HFFc6 (cell line): ENCODE measurements at regions not wholly inside any gene's neighbourhood (a gene's known extent, or its start where the extent isn't known, plus 50 kb on each side); places are given as distances from the start of the nearest gene placed in this dataset.

ENCODE experiments used
- DNase-seq: peaks from one replicate; pipeline ENCODE4 v3.0.0-alpha.2; 2018
- H3K27ac Mint-ChIP-seq: 2 replicates; pipeline ENCODE4 v1.8.0; 2020; ENCODE audit warnings: mild to moderate bottlenecking, mixed read lengths
- H3K27me3 Mint-ChIP-seq: 2 replicates; pipeline ENCODE4 v1.8.0; 2021; ENCODE audit warnings: mild to moderate bottlenecking, moderate library complexity, mixed read lengths; ENCODE audit not compliant: insufficient read depth
- H3K36me3 Mint-ChIP-seq: 2 replicates; pipeline ENCODE4 v1.8.0; 2021; ENCODE audit warnings: low read depth, mixed read lengths
- H3K4me1 Mint-ChIP-seq: 2 replicates; pipeline ENCODE4 v1.8.0; 2020; ENCODE audit warnings: low read depth, mixed read lengths
- H3K4me3 Mint-ChIP-seq: 2 replicates; pipeline ENCODE4 v1.8.0; 2020; ENCODE audit warnings: mild to moderate bottlenecking, moderate library complexity, mixed read lengths
- H3K9me3 Mint-ChIP-seq: 2 replicates; pipeline ENCODE4 v1.8.0; 2020; ENCODE audit warnings: mild to moderate bottlenecking, mixed read lengths
- TF ChIP-seq, protein P1 (sequence below): fragments of 200-600 bp; sonication (generic); IDR thresholded peaks from 2 replicates; pipeline ENCODE4 v1.5.0; 2021; ENCODE audit warnings: antibody characterized with exemption, mild to moderate bottlenecking

DNA sequence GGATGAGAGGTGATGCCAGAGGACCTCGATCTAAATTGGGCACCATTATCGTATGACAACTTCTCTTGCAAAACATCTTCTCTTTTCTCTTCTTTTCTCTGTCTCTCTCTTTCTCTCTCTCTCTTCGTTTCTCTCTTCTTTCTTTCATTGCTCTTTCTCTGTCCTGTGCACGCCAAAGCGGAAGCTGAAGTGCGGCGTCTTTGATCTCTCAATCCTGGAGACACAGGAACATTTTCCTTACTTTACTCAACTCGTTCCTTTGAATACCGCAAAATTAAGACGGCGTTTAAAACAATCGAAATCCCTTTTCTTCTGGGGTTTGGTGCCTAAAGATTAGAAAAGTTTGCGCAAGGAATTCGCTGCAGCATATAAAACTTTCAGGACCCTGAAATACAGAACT, 176.6 kb downstream of the KDM5D start:
- peak overlapping the region; percentile 96 for H3K4me3 Mint-ChIP-seq
- no peak for DNase-seq

DNA sequence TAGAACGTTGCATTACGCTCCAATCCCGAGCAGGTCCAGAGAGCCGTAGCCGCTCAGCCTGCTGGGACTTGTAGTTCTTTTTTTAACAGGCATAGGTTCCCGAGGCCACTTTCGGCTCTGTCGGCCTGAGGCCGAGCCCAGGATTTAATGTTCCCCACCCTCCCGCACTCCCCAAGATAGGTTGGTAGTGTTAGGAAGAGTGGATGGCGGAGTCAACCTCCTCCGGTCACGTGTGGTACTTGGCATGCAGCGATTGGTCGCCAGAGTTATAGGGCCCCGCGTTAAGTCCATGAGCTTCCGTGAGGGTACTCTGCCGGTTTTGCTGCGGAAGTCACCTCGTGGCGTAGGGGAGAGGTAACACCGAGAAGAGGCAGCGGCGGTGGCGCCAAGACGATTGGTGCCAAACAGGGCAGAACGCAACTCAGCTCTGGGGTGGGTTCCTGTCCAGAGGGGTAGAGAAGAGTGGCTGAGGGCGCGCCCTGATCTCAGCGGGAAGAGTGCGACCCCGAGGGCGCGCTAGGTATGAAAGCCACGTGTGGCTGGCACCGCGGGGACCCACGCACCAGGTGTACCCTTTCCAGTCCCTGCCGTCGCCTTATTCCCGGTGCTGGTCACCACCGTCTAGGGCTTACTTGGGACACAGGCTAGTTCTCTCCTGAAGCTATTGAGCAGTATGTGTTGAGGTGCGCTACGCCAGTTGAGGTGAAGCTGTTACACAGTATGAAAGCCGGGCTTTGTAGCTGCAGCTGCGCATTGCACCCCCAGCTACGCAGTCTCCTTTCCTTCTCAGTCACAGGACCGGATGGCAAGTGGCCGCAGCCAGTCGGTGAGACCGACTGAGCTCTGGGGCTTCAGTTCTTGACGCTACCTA, 177.2 kb downstream of the KDM5D start:
- Mint-ChIP-seq H3K36me3 (peaks cover 6% of the 10 kb centered on the region; the same call in 1 of the 2 replicates), H3K9me3 (no peaks in the 10 kb centered on the region), H3K4me1 (peaks cover 34% of the 10 kb centered on the region), H3K4me3 (peak overlapping the region; percentile 96), H3K27ac (peak overlapping the region; percentile 98), H3K27me3 (no peaks in the 10 kb centered on the region)
- TF ChIP-seq, protein P1, sequence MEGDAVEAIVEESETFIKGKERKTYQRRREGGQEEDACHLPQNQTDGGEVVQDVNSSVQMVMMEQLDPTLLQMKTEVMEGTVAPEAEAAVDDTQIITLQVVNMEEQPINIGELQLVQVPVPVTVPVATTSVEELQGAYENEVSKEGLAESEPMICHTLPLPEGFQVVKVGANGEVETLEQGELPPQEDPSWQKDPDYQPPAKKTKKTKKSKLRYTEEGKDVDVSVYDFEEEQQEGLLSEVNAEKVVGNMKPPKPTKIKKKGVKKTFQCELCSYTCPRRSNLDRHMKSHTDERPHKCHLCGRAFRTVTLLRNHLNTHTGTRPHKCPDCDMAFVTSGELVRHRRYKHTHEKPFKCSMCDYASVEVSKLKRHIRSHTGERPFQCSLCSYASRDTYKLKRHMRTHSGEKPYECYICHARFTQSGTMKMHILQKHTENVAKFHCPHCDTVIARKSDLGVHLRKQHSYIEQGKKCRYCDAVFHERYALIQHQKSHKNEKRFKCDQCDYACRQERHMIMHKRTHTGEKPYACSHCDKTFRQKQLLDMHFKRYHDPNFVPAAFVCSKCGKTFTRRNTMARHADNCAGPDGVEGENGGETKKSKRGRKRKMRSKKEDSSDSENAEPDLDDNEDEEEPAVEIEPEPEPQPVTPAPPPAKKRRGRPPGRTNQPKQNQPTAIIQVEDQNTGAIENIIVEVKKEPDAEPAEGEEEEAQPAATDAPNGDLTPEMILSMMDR: no peak
- peak; percentile 93 for DNase-seq

More for the DNA sequence above, 176.6 kb downstream of the KDM5D start:
- Mint-ChIP-seq H3K4me1 (peaks cover 38% of the 10 kb centered on the region), H3K36me3 (peaks cover 6% of the 10 kb centered on the region; the same call in 1 of the 2 replicates), H3K9me3 (no peaks in the 10 kb centered on the region), H3K27me3 (no peaks in the 10 kb centered on the region), H3K27ac (peak overlapping the region; percentile 98)
- TF ChIP-seq, protein P1: no peak

DNA sequence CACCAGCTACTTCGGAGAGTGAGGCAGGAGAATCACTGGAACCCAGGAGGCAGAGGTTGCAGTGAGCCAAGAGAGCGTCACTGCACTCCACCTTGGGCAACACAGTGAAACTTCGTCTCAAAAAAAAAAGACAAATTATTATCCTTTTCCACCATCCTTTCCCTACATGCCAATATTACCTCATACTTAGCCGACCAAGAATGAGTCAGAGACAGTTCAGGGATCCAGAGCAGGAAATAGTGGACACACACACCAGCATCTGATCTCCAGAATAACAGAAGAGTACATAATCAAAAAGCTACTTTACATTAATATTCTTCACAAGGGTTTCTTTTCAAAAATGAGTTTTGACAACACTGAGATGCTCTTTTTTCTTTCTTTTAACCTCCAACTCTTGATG, 185.4 kb downstream of the KDM5D start:
- H3K27ac Mint-ChIP-seq: peak overlapping the region; percentile 51
- peak; percentile 28 for DNase-seq
- peaks cover 11% of the 10 kb centered on the region for H3K4me1 Mint-ChIP-seq
- no peak overlapping the region for H3K4me3 Mint-ChIP-seq
- H3K27me3 Mint-ChIP-seq: peaks cover 2% of the 10 kb centered on the region; the same call in 1 of the 2 replicates
- no peaks in the 10 kb centered on the region for H3K9me3 Mint-ChIP-seq
- TF ChIP-seq, protein P1: no peak
- H3K36me3 Mint-ChIP-seq: no peaks in the 10 kb centered on the region

DNA sequence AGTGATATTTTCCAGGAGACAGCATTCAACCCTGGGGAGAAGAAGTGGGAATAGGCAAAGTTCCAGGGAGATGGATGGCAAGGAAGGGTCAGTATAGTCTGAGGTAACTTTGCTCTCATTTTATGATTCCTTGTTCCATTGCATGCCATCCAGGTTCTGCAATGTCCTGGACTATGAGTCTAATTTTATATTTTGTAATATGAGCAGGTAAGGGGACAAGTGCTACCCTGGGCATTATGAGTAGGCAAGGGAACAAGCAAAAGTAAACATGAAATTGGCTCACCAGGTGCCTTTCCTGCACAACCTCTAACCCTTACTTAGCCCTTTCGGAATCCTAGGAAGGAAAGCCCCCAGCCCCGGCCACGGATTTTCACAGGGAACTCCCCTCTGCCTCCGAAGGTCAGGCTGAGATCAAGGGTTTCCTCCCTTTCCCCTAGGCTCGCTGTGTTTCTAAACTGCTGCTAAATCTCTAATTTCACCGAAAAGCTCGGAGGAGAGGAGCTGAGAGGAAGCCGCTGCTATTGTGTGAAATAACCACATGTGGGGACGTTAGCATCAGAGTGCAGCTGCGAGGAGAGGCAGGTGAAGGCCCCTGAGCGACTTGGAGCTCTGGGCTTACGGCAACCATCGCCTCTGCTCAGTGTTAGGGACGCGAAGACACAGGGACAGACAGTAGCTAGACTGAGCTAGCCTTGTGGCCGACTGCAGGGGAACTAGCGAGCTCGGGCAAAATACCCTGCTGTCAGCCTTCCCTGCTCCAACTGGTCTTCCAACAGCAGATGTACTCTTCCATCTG, 194.7 kb downstream of the KDM5D start:
- no peak for DNase-seq
- H3K27me3 Mint-ChIP-seq: peaks cover 3% of the 10 kb centered on the region

More for the DNA sequence above, 194.7 kb downstream of the KDM5D start:
- H3K36me3 Mint-ChIP-seq: no peaks in the 10 kb centered on the region
- TF ChIP-seq, protein P1: no peak
- H3K9me3 Mint-ChIP-seq: no peaks in the 10 kb centered on the region
- no peak overlapping the region for H3K4me3 Mint-ChIP-seq
- H3K27ac Mint-ChIP-seq: no peak overlapping the region
- H3K4me1 Mint-ChIP-seq: no peaks in the 10 kb centered on the region
